Thyroid gland (tissue), 4 donors: ENCODE measurements at regions not wholly inside any gene's neighbourhood (a gene's known extent, or its start where the extent isn't known, plus 50 kb on each side); places are given as distances from the start of the nearest gene placed in this dataset.

Experiments
- DNase-seq, 2 donors: peaks; one replicate each; pipeline ENCODE4 v3.0.0-alpha.2; 2019
- H3K27ac ChIP-seq, 3 donors: fragments of 200-600 bp; sonication (generic); 1 replicate in 2 of 3; 2 replicates in 1 of 3; pipeline ENCODE4 v1.5.1; 2016 to 2019; ENCODE audit warnings: mild to moderate bottlenecking in 1 of 3, moderate library complexity in 1 of 3
- H3K27me3 ChIP-seq: fragments of 200-600 bp; sonication (generic); one replicate; pipeline ENCODE4 v1.5.1; 2019
- H3K36me3 ChIP-seq, 2 donors: fragments of 200-600 bp; sonication (generic); one replicate each; pipeline ENCODE4 v1.5.1; 2016 to 2019
- H3K4me1 ChIP-seq, 2 donors: fragments of 200-600 bp; sonication (generic); one replicate each; pipeline ENCODE4 v1.5.1; 2017 to 2019
- H3K4me3 ChIP-seq, 3 donors: fragments of 200-600 bp; sonication (generic); replicated peaks in 1 of 3; 1 replicate in 2 of 3; 2 replicates in 1 of 3; pipeline ENCODE4 v1.5.1; 2016; ENCODE audit warnings: mild to moderate bottlenecking in 1 of 3
- H3K9me3 ChIP-seq: fragments of 200-600 bp; sonication (generic); one replicate; pipeline ENCODE4 v1.5.1; 2017
- CTCF ChIP-seq, 6 experiments: fragments of 200-600 bp in 3 of 6; fragments of 450-650 bp in 3 of 6; sonication (generic) in 3 of 6; IDR thresholded peaks; one replicate each; pipeline ENCODE4 v1.5.1; 2016 to 2019; ENCODE audit warnings: antibody characterized with exemption in 6 of 6, mild to moderate bottlenecking in 2 of 6, inconsistent platforms in 1 of 6, moderate library complexity in 1 of 6
- POLR2A ChIP-seq, 2 donors: fragments of 450-650 bp; IDR thresholded peaks; one replicate each; pipeline ENCODE4 v1.6.1; 2017; ENCODE audit warnings: antibody characterized with exemption in 2 of 2, mild to moderate bottlenecking in 2 of 2, moderate library complexity in 1 of 2
- WGBS, 2 donors: methylation state at CpG; one replicate each; pipeline ENCODE4 v1.1.5; 2017; 5-methylcytosine and 5-hydroxymethylcytosine counted together
- intact Hi-C: fragments of 100-400 bp; cut with DNase I; formaldehyde crosslinking; loops from one replicate; pipeline ENCODE4 v1.15.1; 2023

GRCh38 chr13:99878921-99879610 lies 92.5 kb downstream of the ZIC5 start:
- H3K27ac ChIP-seq, result no peak overlapping the region
- DNase-seq, result no peak
- no peaks in the 10 kb centered on the region for H3K4me1 ChIP-seq
- WGBS, 2 donors, result 76 to 77% methylated on average over 13 of the region's 13 CpGs
- intact Hi-C loops, result no loop called here
- no peaks in the 10 kb centered on the region for H3K27me3 ChIP-seq
- H3K9me3 ChIP-seq, result no peaks in the 10 kb centered on the region
- no peak overlapping the region for H3K4me3 ChIP-seq
- H3K36me3 ChIP-seq, result no peaks in the 10 kb centered on the region
- TF ChIP-seq POLR2A (IDR thresholded peaks at IDR 0.05) (no peak), CTCF (IDR thresholded peaks at IDR 0.05) (no peak)

DNA sequence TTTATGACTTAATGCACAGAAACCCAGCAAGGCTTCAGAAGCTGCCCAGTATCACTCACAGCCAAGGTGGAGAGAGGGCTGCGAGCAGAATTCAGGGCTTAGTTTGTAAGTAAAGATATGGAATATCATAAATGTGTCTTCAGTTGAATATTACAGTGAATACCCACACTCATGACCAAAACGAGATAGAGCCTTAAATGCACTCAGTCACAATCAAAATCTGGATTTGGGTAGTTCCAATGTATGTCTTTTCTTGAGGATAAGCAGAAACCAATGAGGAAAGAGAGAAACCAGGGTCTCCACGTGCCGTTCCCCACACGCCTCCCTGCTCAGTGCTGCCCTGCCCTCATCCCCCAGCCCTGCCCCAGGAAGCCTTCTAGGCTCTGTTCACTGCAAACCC lies 94.9 kb downstream of the ZIC5 start:
- WGBS, 2 donors, result 89 to 91% methylated on average over 5 of the region's 5 CpGs
- H3K4me3 ChIP-seq, result no peak overlapping the region
- no peaks in the 10 kb centered on the region for H3K4me1 ChIP-seq
- H3K9me3 ChIP-seq, result no peaks in the 10 kb centered on the region
- no peak overlapping the region for H3K27ac ChIP-seq
- no peak for DNase-seq
- TF ChIP-seq POLR2A (IDR thresholded peaks at IDR 0.05) (no peak), CTCF (IDR thresholded peaks at IDR 0.05) (no peak)
- intact Hi-C loops, result no loop called here
- H3K36me3 ChIP-seq, result no peaks in the 10 kb centered on the region
- no peaks in the 10 kb centered on the region for H3K27me3 ChIP-seq

DNA sequence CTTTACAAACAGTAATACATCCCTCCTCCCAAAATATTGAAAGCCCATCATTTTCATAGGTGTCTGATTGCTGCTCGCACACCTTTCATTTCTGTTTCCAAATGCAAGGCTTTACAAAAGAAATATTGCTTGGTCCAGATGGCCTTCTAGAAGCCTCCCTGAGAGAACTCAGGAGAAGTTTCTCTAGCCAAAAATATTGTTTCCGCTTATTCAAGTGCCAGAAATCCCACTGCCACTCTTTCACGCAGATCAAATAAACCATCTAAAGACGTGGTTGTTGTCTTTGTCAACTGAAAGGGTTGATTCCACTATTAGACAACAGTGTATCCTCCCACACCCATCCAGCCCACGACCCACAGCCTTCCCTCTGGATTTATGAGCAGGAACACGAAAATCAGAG lies 96.2 kb downstream of the ZIC5 start:
- WGBS, 2 donors, result 81 to 86% methylated on average over 6 of the region's 6 CpGs
- DNase-seq, result no peak

GRCh38 chr13:99873832-99874430 lies 97.6 kb downstream of the ZIC5 start:
- intact Hi-C loops, result no loop called here
- TF ChIP-seq CTCF (IDR thresholded peaks at IDR 0.05), result no peak
- no peak for TF ChIP-seq POLR2A (IDR thresholded peaks at IDR 0.05)
- 68 to 75% methylated on average over 3 of the region's 3 CpGs for WGBS, 2 donors
- Histone ChIP-seq H3K27ac (no peak overlapping the region), H3K27me3 (no peaks in the 10 kb centered on the region), H3K4me1 (no peaks in the 10 kb centered on the region), H3K36me3 (no peaks in the 10 kb centered on the region), H3K9me3 (no peaks in the 10 kb centered on the region), H3K4me3 (no peak overlapping the region)
- DNase-seq, result no peak

More for the DNA sequence above, 96.2 kb downstream of the ZIC5 start:
- no peaks in the 10 kb centered on the region for H3K4me1 ChIP-seq
- H3K36me3 ChIP-seq, result no peaks in the 10 kb centered on the region
- no peak overlapping the region for H3K4me3 ChIP-seq
- no peak overlapping the region for H3K27ac ChIP-seq
- intact Hi-C loops, result no loop called here
- TF ChIP-seq CTCF (IDR thresholded peaks at IDR 0.05) (no peak), POLR2A (IDR thresholded peaks at IDR 0.05) (no peak)
- H3K27me3 ChIP-seq, result no peaks in the 10 kb centered on the region
- no peaks in the 10 kb centered on the region for H3K9me3 ChIP-seq

- Histone ChIP-seq H3K9me3 (no peaks in the 10 kb centered on the region), H3K27ac (no peak overlapping the region), H3K4me3 (no peak overlapping the region), H3K4me1 (no peaks in the 10 kb centered on the region), H3K27me3 (no peaks in the 10 kb centered on the region), H3K36me3 (no peaks in the 10 kb centered on the region)
- TF ChIP-seq POLR2A (IDR thresholded peaks at IDR 0.05) (no peak), CTCF (IDR thresholded peaks at IDR 0.05) (no peak)
- no peak for DNase-seq
- intact Hi-C loops, result no loop called here
- 94 to 97% methylated on average over 2 of the region's 2 CpGs for WGBS, 2 donors
These were observed 98.4 kb downstream of the ZIC5 start for GRCh38 chr13:99873141-99873540.
